HG02678 (cell line): ENCODE measurements at regions not wholly inside any gene's neighbourhood (a gene's known extent, or its start where the extent isn't known, plus 50 kb on each side); places are given as distances from the start of the nearest gene placed in this dataset.

ENCODE experiments used
- ATAC-seq: cut with Tn5 transposase; IDR thresholded peaks from one replicate; pipeline ENCODE4 v1.9.1; 2021; ENCODE audit warnings: mild to moderate bottlenecking, moderate library complexity; ENCODE audit not compliant: unreplicated experiment

GRCh38 chr2:42926434-42927333 is 134.3 kb upstream of the HAAO start:
- ATAC-seq, result no peak

GRCh38 chr2:42925742-42926433 is 133.5 kb upstream of the HAAO start:
- no peak for ATAC-seq

DNA sequence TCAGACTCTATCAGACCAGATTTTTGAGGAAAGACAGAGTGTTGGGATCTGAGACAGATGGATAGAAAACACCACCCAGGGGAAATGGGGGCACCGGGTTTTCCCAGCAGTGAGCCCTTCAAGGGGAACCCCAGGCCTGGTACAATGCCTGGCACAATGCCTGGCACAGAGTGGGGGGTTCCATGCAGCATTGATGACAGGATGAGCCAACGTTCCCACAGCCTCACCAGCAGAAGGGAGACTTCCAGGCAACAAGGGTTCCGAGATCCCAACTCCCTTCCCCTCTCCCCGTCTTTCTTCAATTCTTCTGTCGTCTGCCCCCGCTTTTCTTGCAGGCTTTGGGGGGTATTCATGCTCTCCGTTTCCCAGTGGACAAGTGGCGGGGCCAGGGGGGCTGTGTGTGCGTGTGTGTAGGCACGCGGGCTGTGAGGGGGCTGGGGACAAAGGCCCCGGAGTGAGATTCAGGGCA is 132.1 kb upstream of the HAAO start:
- ATAC-seq, result no peak

- no peak for ATAC-seq
Observed at GRCh38 chr2:42923580-42924417, 131.4 kb upstream of the HAAO start.

DNA sequence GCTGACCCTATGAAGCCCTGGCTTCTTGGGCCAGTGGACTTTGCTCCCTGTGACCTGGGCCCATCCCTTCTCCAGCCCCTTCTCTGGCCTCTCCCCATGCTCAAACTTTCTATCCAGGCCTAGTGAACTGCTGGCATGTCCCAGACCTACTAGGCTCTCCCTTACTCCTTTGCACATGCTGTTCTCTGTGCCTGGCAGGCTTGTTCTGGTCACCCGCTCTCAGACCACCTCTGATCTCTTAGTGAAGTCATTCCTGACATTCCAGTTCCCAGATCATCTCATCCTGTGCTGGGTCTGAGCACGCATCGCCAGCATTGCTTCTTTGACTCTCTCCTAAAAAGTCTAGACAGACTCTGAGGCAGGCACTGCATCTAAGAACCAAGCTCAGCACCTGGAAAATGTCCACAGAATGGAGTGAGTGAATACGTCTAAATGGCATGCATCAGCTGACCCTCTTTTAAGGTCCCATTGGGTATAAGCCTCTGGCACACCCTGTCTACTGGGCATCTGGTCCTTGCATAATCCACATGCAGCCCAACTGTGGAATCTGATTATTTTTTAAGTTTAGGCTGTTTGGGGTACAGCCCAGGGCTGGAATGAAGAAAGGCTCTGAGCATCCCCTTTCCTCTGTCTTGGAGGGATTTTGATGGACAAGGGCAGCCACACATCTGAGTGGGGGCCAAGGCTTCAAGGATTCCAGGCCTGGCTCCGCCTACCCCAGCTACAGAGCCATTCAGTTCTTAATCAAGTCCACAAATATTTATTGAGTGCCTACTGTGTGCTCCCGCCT is 130.6 kb upstream of the HAAO start:
- ATAC-seq, result no peak

DNA sequence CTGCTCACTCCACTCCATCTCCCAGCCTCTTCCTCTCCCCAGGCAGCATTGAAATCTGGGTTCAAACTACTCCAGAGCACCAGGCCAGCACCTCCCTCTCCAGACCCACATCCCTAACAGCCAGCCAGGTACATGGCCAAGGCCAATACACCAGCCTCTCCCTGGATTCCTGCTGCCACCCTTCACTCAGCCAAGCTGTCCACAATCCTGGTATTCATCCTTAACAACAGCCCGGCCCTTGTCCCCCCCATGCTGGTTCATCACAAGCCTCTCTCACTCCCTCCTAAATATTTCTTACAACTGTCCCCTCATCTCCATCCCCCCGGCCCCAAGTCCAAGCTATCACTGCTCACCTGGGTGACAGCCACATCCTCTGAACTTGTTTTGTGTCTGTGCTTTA is 129.9 kb upstream of the HAAO start:
- no peak for ATAC-seq

- ATAC-seq, result no peak
Observed at GRCh38 chr2:42921721-42922120, 129.3 kb upstream of the HAAO start.

DNA sequence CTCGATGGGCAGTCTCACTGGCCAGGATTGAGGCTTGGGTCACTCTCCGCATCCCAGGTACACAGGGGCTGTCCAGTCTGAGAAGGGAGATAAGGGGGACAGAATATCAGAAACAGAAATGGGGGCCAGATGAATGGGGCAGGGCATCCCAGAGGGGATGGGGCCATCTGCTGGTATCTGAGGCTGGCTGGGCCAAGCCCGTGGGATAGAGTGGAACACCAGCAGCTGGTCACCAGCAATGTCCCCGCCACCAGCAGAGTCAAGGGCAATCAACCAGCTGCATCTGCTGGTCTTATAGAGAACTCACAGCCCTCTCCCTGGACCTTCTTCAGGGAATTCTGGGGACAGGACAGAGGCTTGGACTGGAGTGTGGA is 128.8 kb upstream of the HAAO start:
- no peak for ATAC-seq

DNA sequence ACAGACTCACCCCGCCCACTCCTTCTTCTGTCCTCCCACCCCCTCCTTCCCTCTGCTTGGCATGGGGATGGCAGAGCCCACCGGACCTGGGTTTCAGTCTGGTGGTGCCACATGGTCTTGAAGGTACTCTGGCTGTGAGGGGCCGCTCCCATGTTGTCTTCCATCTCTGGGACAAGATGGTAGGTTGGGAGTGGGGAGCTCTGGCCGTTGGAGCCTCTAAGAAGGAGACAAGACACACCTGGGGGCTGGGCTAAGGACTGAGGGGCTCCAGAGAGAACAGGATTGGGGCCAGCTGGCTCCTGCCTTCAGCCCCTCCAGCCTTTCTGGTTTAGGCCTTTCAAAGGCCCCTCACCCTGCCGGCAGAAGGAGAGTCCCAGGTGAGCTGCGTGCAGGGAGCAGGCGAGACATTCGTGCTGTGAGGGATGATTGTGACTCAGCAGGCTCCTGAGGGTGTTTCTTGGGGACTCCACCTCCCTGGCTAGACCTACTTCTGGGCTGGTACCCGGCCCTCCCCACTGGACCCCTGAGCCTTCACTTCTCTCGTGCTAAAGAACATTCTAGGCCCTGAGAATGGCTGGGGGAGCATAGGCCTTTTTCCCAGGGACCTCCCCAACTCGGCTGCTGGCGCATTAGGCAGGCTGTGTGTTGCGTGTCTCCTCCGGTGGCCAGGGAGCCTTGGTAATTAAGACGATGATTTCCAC is 128.2 kb upstream of the HAAO start:
- ATAC-seq, result no peak

- no peak for ATAC-seq
Observed at GRCh38 chr2:42918671-42919318, 126.4 kb upstream of the HAAO start.

DNA sequence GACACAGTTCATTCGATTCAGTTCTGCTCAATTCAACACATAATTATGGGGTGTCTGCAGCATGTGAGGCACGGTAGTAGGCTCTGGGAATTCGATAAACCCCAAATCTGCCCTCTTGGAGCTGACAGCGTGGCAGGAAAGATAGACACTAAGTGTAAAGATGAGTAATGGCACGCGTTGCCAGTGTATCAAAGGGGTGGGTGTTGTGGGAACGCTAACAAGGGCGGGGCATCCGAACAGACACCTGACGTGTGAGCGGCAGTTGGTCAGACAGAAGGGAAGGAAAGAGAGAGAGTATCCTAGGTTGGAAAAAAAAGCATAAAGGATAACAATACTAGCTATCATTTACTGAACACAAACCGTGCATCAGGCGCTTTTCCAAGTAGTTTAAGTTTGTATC is 125.7 kb upstream of the HAAO start:
- ATAC-seq, result no peak

- no peak for ATAC-seq
Observed at GRCh38 chr2:42917425-42917927, 125.1 kb upstream of the HAAO start.

- no peak for ATAC-seq
Observed at GRCh38 chr2:42916324-42916723, 123.9 kb upstream of the HAAO start.

- no peak for ATAC-seq
Observed at GRCh38 chr2:42914860-42915259, 122.5 kb upstream of the HAAO start.

DNA sequence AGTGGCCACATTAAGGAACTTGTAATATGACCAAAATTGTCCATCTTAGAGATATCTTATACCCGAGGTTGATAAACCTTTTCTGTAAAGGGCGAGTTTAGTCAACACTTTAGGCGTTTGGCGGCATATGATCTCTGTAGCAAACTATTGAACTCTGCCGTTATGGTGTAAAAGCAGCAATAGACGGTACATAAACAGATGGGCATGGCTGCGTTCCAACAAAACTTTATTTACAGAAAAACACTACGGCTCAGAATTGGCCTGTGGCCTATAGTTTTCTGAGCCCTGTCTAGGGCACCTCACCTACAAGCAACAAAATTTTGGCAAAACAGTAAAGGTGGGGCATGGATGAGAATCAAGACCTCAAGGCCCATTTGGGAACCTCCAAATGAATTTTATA is 121.9 kb upstream of the HAAO start:
- no peak for ATAC-seq

DNA sequence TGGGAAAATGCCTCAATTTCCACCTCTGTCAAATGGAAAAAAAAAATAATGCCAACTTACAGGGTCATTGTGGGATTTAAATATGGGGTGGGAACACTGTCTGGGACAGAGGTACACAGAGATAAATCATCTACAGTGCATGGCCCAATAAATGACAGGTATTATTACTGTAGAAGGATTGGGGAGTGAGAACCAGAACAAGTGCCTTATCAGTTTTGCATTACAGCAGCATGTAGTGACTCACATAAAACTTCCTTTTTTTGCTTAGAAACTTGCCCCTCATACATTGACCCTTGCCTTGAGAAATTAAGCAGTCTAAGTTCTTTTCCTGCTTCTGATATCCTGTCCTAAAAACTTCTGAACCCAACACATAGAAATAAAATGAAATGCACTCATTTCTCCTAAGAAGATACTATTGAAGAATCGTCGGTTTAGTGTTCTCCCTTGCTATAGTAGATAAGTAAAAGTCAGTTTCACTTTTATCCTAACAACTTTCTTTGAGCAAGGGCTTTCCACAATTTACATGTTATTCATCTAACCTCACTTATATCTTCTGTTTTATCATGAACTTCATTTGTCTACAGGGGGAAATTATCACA is 121.0 kb upstream of the HAAO start:
- ATAC-seq, result no peak

DNA sequence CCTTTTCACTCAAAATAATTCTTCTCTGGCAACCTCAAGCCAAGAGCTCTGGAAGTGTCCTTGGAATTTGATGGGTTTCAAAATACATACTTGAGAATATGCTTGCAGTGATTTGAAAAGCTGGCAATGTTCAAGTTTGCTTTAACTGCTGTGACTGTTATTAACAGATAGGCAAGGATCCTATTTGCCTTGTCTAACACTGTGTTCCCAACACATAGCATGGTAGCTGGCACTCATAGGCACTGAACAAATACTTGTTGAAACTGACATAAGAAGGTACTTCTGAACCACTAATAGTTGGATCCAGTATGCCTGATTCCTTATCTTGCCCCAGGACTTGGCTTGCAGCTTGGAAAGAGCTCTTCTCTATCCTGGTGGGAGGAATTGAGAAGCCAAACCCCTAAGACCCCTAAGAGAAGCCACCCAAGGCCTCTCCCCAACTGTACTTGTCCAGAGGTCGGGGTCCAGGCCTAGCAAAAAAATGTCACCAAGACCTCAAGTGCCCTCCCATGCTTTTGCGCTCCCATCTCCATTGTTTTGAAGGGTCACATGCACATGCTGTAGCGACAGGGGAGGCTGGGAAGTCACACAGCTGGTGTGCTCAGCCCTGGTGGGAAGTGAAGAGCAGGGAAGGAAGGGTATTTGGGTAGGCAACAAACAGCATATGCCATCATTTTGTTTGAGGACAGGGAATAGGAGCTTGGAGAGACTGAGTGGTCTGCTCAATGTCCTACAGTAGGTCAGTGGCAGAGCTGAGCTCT is 118.4 kb upstream of the HAAO start:
- no peak for ATAC-seq

- no peak for ATAC-seq
Observed at GRCh38 chr2:42909966-42910365, 117.6 kb upstream of the HAAO start.
